Esophagus squamous epithelium (tissue), 4 donors: ENCODE measurements at regions not wholly inside any gene's neighbourhood (a gene's known extent, or its start where the extent isn't known, plus 50 kb on each side); places are given as distances from the start of the nearest gene placed in this dataset.

Experiments
- POLR2A ChIP-seq, 4 donors: fragments of 450-650 bp; IDR thresholded peaks; one replicate each; pipeline ENCODE4 v1.6.1; 2017; ENCODE audit warnings: antibody characterized with exemption in 4 of 4, mild to moderate bottlenecking in 4 of 4, moderate library complexity in 3 of 4
- TF ChIP-seq, protein P1 (sequence below), 6 experiments: fragments of 450-650 bp in 4 of 6; fragments of 200-600 bp in 2 of 6; sonication (generic) in 2 of 6; IDR thresholded peaks; one replicate each; pipeline ENCODE4 v1.5.1; 2016 to 2019; ENCODE audit warnings: antibody characterized with exemption in 6 of 6, mild to moderate bottlenecking in 4 of 6, moderate library complexity in 4 of 6

DNA sequence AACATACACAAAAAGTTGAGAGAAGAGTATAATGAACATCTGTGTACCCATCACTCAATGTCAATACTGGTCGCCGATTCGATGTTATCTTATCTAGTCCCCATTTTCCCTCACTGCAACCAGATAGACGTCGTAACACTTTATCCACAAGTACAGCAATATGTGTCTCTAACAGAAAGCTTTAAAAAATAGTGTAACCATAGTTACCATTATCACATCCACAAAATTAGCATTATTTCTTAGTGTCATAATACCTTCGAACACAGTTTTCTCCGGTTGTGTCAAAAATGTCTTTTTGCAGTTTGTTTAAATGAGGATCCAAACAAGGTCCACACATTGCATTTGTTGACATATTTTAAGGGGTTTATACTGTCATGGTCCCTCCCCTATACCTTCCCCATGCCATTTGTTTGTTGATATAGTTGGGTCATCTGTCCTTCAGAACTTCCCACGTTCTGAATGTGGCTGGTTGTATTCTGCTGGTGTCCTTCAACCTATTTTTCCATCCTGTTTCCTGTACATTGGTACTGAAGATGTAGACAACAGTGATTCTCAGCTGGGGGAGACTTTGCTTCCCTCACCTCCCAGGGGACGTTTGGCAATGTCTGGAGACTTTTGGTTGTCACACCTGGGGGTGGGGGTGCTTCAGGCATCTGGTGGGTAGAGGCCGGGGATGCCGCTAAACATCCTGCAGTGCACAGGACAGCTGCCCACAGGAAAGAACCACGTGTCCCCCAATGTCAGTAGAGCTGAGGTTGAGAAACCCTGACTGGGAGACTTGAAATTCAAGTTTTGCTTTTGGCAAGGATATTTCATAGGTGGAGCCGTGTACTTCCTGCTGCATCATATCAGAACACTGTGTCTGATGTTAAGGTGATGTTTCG, 72.7 kb upstream of the SPRED2 start:
- TF ChIP-seq, protein P1, sequence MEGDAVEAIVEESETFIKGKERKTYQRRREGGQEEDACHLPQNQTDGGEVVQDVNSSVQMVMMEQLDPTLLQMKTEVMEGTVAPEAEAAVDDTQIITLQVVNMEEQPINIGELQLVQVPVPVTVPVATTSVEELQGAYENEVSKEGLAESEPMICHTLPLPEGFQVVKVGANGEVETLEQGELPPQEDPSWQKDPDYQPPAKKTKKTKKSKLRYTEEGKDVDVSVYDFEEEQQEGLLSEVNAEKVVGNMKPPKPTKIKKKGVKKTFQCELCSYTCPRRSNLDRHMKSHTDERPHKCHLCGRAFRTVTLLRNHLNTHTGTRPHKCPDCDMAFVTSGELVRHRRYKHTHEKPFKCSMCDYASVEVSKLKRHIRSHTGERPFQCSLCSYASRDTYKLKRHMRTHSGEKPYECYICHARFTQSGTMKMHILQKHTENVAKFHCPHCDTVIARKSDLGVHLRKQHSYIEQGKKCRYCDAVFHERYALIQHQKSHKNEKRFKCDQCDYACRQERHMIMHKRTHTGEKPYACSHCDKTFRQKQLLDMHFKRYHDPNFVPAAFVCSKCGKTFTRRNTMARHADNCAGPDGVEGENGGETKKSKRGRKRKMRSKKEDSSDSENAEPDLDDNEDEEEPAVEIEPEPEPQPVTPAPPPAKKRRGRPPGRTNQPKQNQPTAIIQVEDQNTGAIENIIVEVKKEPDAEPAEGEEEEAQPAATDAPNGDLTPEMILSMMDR (IDR thresholded peaks at IDR 0.05) = no peak
- no peak for TF ChIP-seq POLR2A (IDR thresholded peaks at IDR 0.05)
